ENCODE measurements at regions not wholly inside any gene's neighbourhood (a gene's known extent, or its start where the extent isn't known, plus 50 kb on each side); places are given as distances from the start of the nearest gene placed in this dataset.

- TF ChIP-seq CTCF (IDR thresholded peaks at IDR 0.05; ENCODE audit: low read depth, low read length, missing input control) (peak; percentile 16), YY1 (IDR thresholded peaks at IDR 0.05) (no peak), RAD21 (IDR thresholded peaks at IDR 0.05) (peak; percentile 58 to 61), GABPA (IDR thresholded peaks at IDR 0.05 in 1 of 2, conservative IDR thresholded peaks at IDR 0.05 in 1 of 2) (no peak), JUND (IDR thresholded peaks at IDR 0.05) (no peak)
These were observed 209.0 kb downstream of the PPARGC1A start for GRCh38 chr4:23680671-23681518.
